WTC11 (cell line): ENCODE measurements at regions not wholly inside any gene's neighbourhood (a gene's known extent, or its start where the extent isn't known, plus 50 kb on each side); places are given as distances from the start of the nearest gene placed in this dataset.

Source experiments
- ATAC-seq: fragments of 200-7000 bp; cut with Tn5 transposase; 2 replicates; pipeline ENCODE4 v1.10.0; 2021; ENCODE audit warnings: mild to moderate bottlenecking, moderate library complexity
- CTCF ChIA-PET: fragments of 300-600 bp; sonication (Branson Sonifier 250); formaldehyde crosslinking; loops from one replicate; lab custom pipeline; 2021; ENCODE audit warnings: antibody characterized with exemption; lab: Charles Lee
- POLR2A ChIA-PET: fragments of 350-600 bp; sonication (Branson Sonifier 250); formaldehyde crosslinking; loops from one replicate; lab custom pipeline; 2021; ENCODE audit warnings: antibody characterized with exemption; lab: Charles Lee
- DNase-seq: peaks from one replicate; pipeline ENCODE4 v3.0.0; 2021; ENCODE audit warnings: low spot score
- H3K27ac Mint-ChIP-seq: 2 replicates; pipeline ENCODE4 v1.8.0; 2021; ENCODE audit warnings: mixed read lengths
- H3K27me3 Mint-ChIP-seq: 2 replicates; pipeline ENCODE4 v1.8.0; 2021; ENCODE audit warnings: low read depth, mild to moderate bottlenecking, moderate library complexity, mixed read lengths
- H3K36me3 Mint-ChIP-seq: 2 replicates; pipeline ENCODE4 v1.8.0; 2021; ENCODE audit warnings: mixed read lengths
- H3K4me1 Mint-ChIP-seq: 2 replicates; pipeline ENCODE4 v1.8.0; 2022; ENCODE audit warnings: mixed read lengths
- H3K4me3 Mint-ChIP-seq: 2 replicates; pipeline ENCODE4 v1.8.0; 2021; ENCODE audit warnings: mild to moderate bottlenecking, moderate library complexity, mixed read lengths
- H3K9me3 Mint-ChIP-seq: 2 replicates; pipeline ENCODE4 v1.8.0; 2021; ENCODE audit warnings: mixed read lengths
- E2F4 ChIP-seq: sonication (generic); formaldehyde crosslinking; IDR thresholded peaks from 2 replicates; pipeline ENCODE4 v1.8.1; 2022; ENCODE audit warnings: low read depth, mild to moderate bottlenecking, moderate library complexity, missing genetic modification reagents, borderline replicate concordance
- FOXK1 ChIP-seq: sonication (generic); formaldehyde crosslinking; IDR thresholded peaks from 2 replicates; pipeline ENCODE4 v1.8.0; 2022; ENCODE audit warnings: mild to moderate bottlenecking, moderate library complexity, missing genetic modification reagents
- HMGA2 ChIP-seq: fragments of 250-450 bp; sonication (Bioruptor Pico); IDR thresholded peaks from 2 replicates; pipeline ENCODE4 v1.4.0; 2021; ENCODE audit warnings: mild to moderate bottlenecking, moderate library complexity
- JAZF1 ChIP-seq: fragments of 250-450 bp; sonication (Bioruptor Pico); IDR thresholded peaks from 2 replicates; pipeline ENCODE4 v1.9.0; 2021; ENCODE audit warnings: moderate library complexity, mild to moderate bottlenecking, inconsistent platforms
- MLX ChIP-seq: sonication (generic); formaldehyde crosslinking; IDR thresholded peaks from 2 replicates; pipeline ENCODE4 v1.8.1; 2023; ENCODE audit warnings: mild to moderate bottlenecking, missing genetic modification reagents, moderate library complexity
- NFE2L1 ChIP-seq: sonication (generic); formaldehyde crosslinking; IDR thresholded peaks from 2 replicates; pipeline ENCODE4 v1.8.1; 2023; ENCODE audit warnings: missing genetic modification reagents
- NR3C1 ChIP-seq: sonication (generic); formaldehyde crosslinking; conservative IDR thresholded peaks from 2 replicates; pipeline ENCODE4 v1.8.1; 2023; ENCODE audit warnings: low read depth, mild to moderate bottlenecking, missing genetic modification reagents
- RELA ChIP-seq: sonication (generic); formaldehyde crosslinking; IDR thresholded peaks from 2 replicates; pipeline ENCODE4 v1.8.1; 2022; ENCODE audit warnings: missing genetic modification reagents, mild to moderate bottlenecking, borderline replicate concordance
- RORB ChIP-seq: fragments of 250-450 bp; sonication (Bioruptor Pico); IDR thresholded peaks from 2 replicates; pipeline ENCODE4 v1.9.0; 2021; ENCODE audit warnings: mild to moderate bottlenecking
- ZNF396 ChIP-seq: fragments of 250-450 bp; sonication (Bioruptor Pico); IDR thresholded peaks from 2 replicates; pipeline ENCODE4 v1.8.0; 2021; ENCODE audit warnings: mild to moderate bottlenecking, moderate library complexity, borderline replicate concordance
- ZNF416 ChIP-seq: fragments of 250-450 bp; sonication (Bioruptor Pico); IDR thresholded peaks from 2 replicates; pipeline ENCODE4 v1.9.0; 2021; ENCODE audit warnings: mild to moderate bottlenecking, inconsistent platforms
- TF ChIP-seq, protein P1 (sequence below): fragments of 250-450 bp; sonication (Bioruptor Pico); IDR thresholded peaks from 2 replicates; pipeline ENCODE4 v1.9.0; 2021; ENCODE audit warnings: moderate library complexity, mild to moderate bottlenecking, inconsistent platforms, borderline replicate concordance
- TF ChIP-seq, protein P2 (sequence below): sonication (generic); formaldehyde crosslinking; IDR thresholded peaks from 2 replicates; pipeline ENCODE4 v1.8.0; 2022; ENCODE audit warnings: missing genetic modification reagents
- TF ChIP-seq, protein P3 (sequence below): fragments of 250-450 bp; sonication (Bioruptor Pico); conservative IDR thresholded peaks from 2 replicates; pipeline ENCODE4 v1.9.0; 2021; ENCODE audit warnings: mild to moderate bottlenecking

DNA sequence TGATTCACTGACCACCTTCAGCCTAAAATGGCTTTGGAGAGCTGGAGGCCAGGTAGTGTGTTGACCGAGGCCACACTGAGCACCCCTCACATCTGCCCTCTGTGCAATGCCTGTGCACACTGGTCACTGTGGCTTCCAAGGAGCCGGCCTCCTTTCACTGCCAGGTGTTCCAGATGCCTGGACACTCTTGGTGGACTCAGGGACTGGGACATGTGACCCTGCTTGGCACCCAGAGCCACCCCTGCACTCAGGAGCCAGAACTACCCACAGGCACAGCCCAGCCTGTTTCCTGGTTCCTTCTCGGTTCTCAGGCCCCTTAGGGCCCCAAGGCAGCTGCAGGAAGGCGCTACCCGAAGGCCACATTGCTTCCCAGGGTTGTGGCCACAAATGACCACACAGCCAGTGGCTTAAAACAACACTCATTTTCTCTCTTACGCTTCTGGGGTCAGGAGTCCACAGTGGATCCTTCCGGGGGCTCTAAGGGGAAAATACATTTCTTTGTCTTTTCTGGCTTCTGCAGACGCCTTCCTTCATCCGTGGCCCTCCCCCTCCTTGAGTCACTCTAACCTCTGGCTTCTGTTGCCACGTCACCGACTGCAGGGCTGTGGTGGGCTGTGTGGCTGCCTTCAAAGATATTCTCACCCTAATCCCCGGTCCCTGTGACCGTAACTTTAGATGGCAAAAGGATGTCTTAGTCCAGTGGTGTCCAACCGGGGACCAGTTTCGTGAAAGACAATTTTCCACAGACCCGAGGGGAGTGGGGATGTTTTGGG is 78.6 kb downstream of the ASB1 start:
- peaks cover 13% of the 10 kb centered on the region for H3K9me3 Mint-ChIP-seq
- POLR2A ChIA-PET: no interaction called here
- ATAC-seq (no peak), DNase-seq (no peak)
- peaks cover 3% of the 10 kb centered on the region; the same call in 1 of the 2 replicates for H3K36me3 Mint-ChIP-seq
- no peak overlapping the region for H3K27ac Mint-ChIP-seq
- no peak overlapping the region for H3K4me3 Mint-ChIP-seq
- H3K27me3 Mint-ChIP-seq: no peaks in the 10 kb centered on the region
- peaks cover 17% of the 10 kb centered on the region for H3K4me1 Mint-ChIP-seq
- no peak for TF ChIP-seq ZNF396 (CRISPR knock-in tag)
- CTCF ChIA-PET: interaction anchor here (2.3 kb wide), 1 partner anchor 8 kb away, joined by 13 read pairs; no protein-coding TSS in a partner anchor

- peaks cover 3% of the 10 kb centered on the region; the same call in 1 of the 2 replicates for H3K36me3 Mint-ChIP-seq
- H3K27me3 Mint-ChIP-seq: no peaks in the 10 kb centered on the region
- peaks cover 13% of the 10 kb centered on the region for H3K9me3 Mint-ChIP-seq
- no peak overlapping the region for H3K4me3 Mint-ChIP-seq
- DNase-seq (no peak), ATAC-seq (no peak)
- CTCF ChIA-PET: no interaction called here
- peaks cover 22% of the 10 kb centered on the region for H3K4me1 Mint-ChIP-seq
- no peak for TF ChIP-seq NR3C1 (CRISPR knock-in tag)
- no peak for TF ChIP-seq FOXK1
- no peak for TF ChIP-seq MLX (CRISPR knock-in tag)
- TF ChIP-seq, protein P1, sequence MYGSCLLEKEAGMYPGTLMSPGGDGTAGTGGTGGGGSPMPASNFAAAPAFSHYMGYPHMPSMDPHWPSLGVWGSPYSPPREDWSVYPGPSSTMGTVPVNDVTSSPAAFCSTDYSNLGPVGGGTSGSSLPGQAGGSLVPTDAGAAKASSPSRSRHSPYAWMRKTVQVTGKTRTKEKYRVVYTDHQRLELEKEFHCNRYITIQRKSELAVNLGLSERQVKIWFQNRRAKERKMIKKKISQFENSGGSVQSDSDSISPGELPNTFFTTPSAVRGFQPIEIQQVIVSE (CRISPR knock-in tag): no peak
- TF ChIP-seq, protein P2, sequence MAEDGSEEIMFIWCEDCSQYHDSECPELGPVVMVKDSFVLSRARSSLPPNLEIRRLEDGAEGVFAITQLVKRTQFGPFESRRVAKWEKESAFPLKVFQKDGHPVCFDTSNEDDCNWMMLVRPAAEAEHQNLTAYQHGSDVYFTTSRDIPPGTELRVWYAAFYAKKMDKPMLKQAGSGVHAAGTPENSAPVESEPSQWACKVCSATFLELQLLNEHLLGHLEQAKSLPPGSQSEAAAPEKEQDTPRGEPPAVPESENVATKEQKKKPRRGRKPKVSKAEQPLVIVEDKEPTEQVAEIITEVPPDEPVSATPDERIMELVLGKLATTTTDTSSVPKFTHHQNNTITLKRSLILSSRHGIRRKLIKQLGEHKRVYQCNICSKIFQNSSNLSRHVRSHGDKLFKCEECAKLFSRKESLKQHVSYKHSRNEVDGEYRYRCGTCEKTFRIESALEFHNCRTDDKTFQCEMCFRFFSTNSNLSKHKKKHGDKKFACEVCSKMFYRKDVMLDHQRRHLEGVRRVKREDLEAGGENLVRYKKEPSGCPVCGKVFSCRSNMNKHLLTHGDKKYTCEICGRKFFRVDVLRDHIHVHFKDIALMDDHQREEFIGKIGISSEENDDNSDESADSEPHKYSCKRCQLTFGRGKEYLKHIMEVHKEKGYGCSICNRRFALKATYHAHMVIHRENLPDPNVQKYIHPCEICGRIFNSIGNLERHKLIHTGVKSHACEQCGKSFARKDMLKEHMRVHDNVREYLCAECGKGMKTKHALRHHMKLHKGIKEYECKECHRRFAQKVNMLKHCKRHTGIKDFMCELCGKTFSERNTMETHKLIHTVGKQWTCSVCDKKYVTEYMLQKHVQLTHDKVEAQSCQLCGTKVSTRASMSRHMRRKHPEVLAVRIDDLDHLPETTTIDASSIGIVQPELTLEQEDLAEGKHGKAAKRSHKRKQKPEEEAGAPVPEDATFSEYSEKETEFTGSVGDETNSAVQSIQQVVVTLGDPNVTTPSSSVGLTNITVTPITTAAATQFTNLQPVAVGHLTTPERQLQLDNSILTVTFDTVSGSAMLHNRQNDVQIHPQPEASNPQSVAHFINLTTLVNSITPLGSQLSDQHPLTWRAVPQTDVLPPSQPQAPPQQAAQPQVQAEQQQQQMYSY (CRISPR knock-in tag): no peak
- POLR2A ChIA-PET: no interaction called here
- H3K27ac Mint-ChIP-seq: no peak overlapping the region
Measured at GRCh38 chr2:238505892-238506280, 79.2 kb downstream of the ASB1 start.

DNA sequence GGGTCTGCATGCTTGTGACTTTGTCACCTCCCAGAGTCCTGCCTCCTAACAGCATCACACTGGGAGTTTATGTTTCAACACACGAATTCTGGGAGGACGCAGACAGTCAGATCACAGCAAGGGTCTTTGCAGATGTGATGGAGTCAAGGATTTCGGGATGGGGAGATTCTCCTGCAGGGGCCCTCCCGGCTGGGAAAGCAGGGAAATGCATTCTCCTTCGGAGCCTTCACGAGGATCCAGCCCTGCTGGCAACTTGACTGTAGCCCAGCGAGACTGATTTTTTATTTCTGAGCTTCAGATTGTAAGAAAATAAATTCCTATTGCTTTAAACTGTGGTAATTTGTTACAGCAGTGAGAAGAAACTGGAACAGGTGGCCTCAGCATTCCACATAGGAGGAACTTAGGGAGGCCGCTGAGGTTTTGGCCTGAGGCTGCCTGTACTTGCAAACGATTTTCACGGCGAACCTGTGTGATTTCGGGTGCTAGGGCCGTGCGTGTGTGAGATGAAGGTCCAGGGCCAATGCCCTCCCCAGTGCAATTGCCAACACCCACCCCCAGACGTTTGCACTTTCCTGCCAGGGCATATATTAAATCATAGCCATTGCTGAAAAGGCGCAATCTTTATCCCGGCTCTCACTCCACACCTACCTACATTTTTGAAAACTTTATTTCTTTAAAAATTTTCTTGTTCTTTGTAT is 79.8 kb downstream of the ASB1 start:
- TF ChIP-seq ZNF416 (CRISPR knock-in tag) (no peak), JAZF1 (no peak), RORB (CRISPR knock-in tag) (no peak), RELA (CRISPR knock-in tag) (no peak)
- TF ChIP-seq, all 79 proteins: peak for 0
- Mint-ChIP-seq H3K27ac (no peak overlapping the region), H3K36me3 (peaks cover 3% of the 10 kb centered on the region; the same call in 1 of the 2 replicates), H3K9me3 (peaks cover 13% of the 10 kb centered on the region), H3K4me1 (peaks cover 22% of the 10 kb centered on the region), H3K4me3 (no peak overlapping the region), H3K27me3 (no peaks in the 10 kb centered on the region)
- DNase-seq: no peak
- POLR2A ChIA-PET: no interaction called here
- CTCF ChIA-PET: no interaction called here
- no peak for ATAC-seq

DNA sequence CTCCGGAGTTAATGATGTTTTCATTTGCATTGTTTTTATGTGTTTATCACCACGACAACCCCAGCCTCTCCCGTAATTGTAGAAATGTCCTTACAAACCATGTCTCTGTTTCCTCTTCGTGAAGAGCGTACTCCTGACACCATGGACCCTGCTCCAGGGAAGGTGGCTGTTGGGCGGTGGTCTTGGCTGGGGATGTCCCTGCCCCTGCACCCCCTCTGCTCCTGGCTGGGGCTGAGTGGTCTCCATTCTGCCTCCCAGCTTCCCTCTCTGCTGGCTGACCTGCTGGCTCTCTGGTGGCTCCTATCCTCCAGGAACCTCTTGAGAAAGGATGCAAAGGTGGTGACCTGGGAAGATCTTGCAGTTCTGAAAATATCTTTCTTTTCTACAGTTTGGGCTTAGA is 81.1 kb downstream of the ASB1 start:
- Mint-ChIP-seq H3K27ac (no peak overlapping the region), H3K27me3 (no peaks in the 10 kb centered on the region), H3K36me3 (peaks cover 3% of the 10 kb centered on the region; the same call in 1 of the 2 replicates), H3K9me3 (peaks cover 8% of the 10 kb centered on the region), H3K4me3 (no peak overlapping the region), H3K4me1 (peaks cover 22% of the 10 kb centered on the region)
- no peak for TF ChIP-seq NFE2L1 (CRISPR knock-in tag)
- TF ChIP-seq, protein P3, sequence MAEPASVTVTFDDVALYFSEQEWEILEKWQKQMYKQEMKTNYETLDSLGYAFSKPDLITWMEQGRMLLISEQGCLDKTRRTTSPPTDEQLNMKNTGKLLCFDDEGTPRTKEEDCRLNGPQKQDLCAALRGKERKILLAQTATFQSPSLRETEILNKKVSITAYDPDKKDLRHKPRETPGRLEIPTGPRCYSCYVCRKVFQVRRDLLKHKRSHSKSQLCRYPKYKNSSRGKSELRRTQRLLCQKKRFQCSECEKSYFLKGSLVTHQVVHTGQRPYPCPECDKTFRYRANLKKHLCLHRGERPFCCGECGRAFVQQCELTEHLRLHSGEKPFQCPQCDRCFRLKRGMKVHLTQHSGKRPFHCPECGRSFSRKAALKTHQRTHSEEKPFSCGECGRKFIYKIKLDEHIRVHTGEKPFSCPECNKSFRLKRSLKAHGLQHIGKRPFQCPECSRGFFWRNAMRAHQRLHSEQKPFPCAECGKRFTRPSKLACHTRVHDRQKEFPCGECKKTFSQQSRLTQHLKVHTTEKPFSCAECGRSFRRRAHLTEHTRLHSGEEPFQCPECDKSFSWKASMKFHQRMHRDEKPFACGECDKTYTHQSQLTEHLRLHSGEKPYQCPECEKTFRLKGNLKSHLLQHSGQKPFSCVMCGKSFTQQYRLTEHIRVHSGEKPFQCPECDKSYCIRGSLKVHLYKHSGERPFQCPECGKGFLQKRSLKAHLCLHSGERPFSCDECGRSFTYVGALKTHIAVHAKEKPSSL (CRISPR knock-in tag): no peak
- TF ChIP-seq HMGA2: no peak
- TF ChIP-seq E2F4 (CRISPR knock-in tag): no peak
- DNase-seq (no peak), ATAC-seq (no peak)
- POLR2A ChIA-PET: interaction anchor here (0.7 kb wide), 1 partner anchor 73 kb away, joined by 6 read pairs; no protein-coding TSS in a partner anchor
- CTCF ChIA-PET: no interaction called here
